Gastroesophageal sphincter (tissue), 3 donors: ENCODE measurements at regions not wholly inside any gene's neighbourhood (a gene's known extent, or its start where the extent isn't known, plus 50 kb on each side); places are given as distances from the start of the nearest gene placed in this dataset.

Experiments used
- EP300 ChIP-seq: sonication (generic); formaldehyde crosslinking; IDR thresholded peaks from one replicate; pipeline ENCODE4 v1.6.1; 2017; ENCODE audit warnings: antibody characterized with exemption, mild to moderate bottlenecking
- POLR2A ChIP-seq, 2 donors: fragments of 450-650 bp; IDR thresholded peaks; one replicate each; pipeline ENCODE4 v1.6.1; 2017; ENCODE audit warnings: antibody characterized with exemption in 2 of 2, mild to moderate bottlenecking in 2 of 2, moderate library complexity in 1 of 2
- POLR2AphosphoS5 ChIP-seq: sonication (generic); formaldehyde crosslinking; IDR thresholded peaks from one replicate; pipeline ENCODE4 v1.6.1; 2017; ENCODE audit warnings: antibody characterized with exemption
- TF ChIP-seq, protein P1 (sequence below), 4 experiments: fragments of 200-600 bp in 2 of 4; fragments of 450-650 bp in 2 of 4; sonication (generic) in 1 of 4; IDR thresholded peaks; one replicate each; pipeline ENCODE4 v1.5.1; 2017 to 2019; ENCODE audit warnings: antibody characterized with exemption in 4 of 4, mild to moderate bottlenecking in 2 of 4, moderate library complexity in 2 of 4

DNA sequence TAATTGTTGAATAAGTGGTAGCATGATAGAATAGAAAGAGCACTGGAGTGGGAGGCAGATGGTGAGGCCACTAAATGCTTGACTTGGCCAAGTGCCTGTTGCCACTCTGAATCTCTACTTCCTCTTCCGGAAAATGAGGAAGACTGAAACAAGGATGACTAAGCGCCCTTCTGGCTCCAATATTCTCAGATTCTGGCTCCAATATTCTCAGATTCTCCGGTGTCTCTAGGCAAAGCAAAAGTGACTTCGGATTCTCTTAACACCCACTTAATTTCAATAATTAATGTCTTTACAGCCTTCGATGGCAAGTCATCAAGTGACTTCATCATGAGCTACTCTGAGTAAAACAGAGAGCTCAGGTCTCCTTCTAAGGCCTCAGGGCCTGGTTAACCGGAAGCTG lies 402.2 kb upstream of the FGF13 start:
- TF ChIP-seq POLR2A (IDR thresholded peaks at IDR 0.05) (no peak), POLR2AphosphoS5 (no peak), EP300 (no peak)
- TF ChIP-seq, protein P1, sequence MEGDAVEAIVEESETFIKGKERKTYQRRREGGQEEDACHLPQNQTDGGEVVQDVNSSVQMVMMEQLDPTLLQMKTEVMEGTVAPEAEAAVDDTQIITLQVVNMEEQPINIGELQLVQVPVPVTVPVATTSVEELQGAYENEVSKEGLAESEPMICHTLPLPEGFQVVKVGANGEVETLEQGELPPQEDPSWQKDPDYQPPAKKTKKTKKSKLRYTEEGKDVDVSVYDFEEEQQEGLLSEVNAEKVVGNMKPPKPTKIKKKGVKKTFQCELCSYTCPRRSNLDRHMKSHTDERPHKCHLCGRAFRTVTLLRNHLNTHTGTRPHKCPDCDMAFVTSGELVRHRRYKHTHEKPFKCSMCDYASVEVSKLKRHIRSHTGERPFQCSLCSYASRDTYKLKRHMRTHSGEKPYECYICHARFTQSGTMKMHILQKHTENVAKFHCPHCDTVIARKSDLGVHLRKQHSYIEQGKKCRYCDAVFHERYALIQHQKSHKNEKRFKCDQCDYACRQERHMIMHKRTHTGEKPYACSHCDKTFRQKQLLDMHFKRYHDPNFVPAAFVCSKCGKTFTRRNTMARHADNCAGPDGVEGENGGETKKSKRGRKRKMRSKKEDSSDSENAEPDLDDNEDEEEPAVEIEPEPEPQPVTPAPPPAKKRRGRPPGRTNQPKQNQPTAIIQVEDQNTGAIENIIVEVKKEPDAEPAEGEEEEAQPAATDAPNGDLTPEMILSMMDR (IDR thresholded peaks at IDR 0.05) = no peak
